Right atrium auricular region (tissue), 2 donors: ENCODE measurements at regions not wholly inside any gene's neighbourhood (a gene's known extent, or its start where the extent isn't known, plus 50 kb on each side); places are given as distances from the start of the nearest gene placed in this dataset.

Source experiments
- DNase-seq: peaks from one replicate; pipeline ENCODE4 v3.0.0-alpha.2; 2019; ENCODE audit warnings: low spot score
- H3K27ac ChIP-seq, 2 donors: fragments of 200-600 bp; sonication (generic); 1 replicate in 1 of 2; 2 replicates in 1 of 2; pipeline ENCODE4 v1.5.1; 2016 to 2019
- H3K27me3 ChIP-seq, 2 donors: fragments of 200-600 bp; sonication (generic); one replicate each; pipeline versions ENCODE4 v1.5.1 to v1.6.0; 2017 to 2019
- H3K36me3 ChIP-seq: fragments of 200-600 bp; sonication (generic); one replicate; pipeline ENCODE4 v1.5.1; 2016
- H3K4me1 ChIP-seq, 2 donors: fragments of 200-600 bp; sonication (generic); one replicate each; pipeline versions ENCODE4 v1.5.1 to v1.6.0; 2017 to 2019
- H3K4me3 ChIP-seq, 2 donors: fragments of 200-600 bp; sonication (generic); 1 replicate in 1 of 2; 2 replicates in 1 of 2; pipeline ENCODE4 v1.5.1; 2017 to 2019; ENCODE audit warnings: mild to moderate bottlenecking in 1 of 2, moderate library complexity in 1 of 2
- H3K9me3 ChIP-seq, 2 donors: fragments of 200-600 bp; sonication (generic); one replicate each; pipeline ENCODE4 v1.5.1; 2019
- TF ChIP-seq, protein P1 (sequence below), 2 donors: fragments of 200-600 bp; sonication (generic); IDR thresholded peaks; one replicate each; pipeline ENCODE4 v1.5.1; 2019; ENCODE audit warnings: antibody characterized with exemption in 2 of 2

DNA sequence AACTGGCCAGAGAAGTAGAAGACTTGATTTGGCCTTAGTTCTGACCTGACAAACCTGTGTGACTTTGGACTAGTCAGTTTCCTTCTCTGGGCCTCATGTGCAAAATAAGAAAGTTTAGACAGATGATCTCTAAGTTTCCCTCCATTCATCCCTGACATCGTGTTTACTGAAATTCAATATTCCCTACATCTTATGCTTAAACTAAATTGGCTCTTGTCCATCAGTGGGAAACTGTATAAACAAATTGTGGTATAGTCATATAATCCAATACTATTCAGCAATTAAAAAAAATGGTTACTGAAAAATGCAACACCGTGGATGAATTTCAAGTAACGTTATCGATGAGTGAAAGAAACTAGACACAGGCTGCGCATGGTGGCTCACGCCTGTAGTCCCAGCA is 64.4 kb upstream of the HRH1 start:
- DNase-seq, result no peak
- Histone ChIP-seq H3K9me3 (no peaks in the 10 kb centered on the region), H3K36me3 (no peaks in the 10 kb centered on the region), H3K4me3 (no peak overlapping the region), H3K4me1 (no peaks in the 10 kb centered on the region), H3K27me3 (no peaks in the 10 kb centered on the region), H3K27ac (no peak overlapping the region)
- TF ChIP-seq, protein P1, sequence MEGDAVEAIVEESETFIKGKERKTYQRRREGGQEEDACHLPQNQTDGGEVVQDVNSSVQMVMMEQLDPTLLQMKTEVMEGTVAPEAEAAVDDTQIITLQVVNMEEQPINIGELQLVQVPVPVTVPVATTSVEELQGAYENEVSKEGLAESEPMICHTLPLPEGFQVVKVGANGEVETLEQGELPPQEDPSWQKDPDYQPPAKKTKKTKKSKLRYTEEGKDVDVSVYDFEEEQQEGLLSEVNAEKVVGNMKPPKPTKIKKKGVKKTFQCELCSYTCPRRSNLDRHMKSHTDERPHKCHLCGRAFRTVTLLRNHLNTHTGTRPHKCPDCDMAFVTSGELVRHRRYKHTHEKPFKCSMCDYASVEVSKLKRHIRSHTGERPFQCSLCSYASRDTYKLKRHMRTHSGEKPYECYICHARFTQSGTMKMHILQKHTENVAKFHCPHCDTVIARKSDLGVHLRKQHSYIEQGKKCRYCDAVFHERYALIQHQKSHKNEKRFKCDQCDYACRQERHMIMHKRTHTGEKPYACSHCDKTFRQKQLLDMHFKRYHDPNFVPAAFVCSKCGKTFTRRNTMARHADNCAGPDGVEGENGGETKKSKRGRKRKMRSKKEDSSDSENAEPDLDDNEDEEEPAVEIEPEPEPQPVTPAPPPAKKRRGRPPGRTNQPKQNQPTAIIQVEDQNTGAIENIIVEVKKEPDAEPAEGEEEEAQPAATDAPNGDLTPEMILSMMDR (IDR thresholded peaks at IDR 0.05), result no peak

DNA sequence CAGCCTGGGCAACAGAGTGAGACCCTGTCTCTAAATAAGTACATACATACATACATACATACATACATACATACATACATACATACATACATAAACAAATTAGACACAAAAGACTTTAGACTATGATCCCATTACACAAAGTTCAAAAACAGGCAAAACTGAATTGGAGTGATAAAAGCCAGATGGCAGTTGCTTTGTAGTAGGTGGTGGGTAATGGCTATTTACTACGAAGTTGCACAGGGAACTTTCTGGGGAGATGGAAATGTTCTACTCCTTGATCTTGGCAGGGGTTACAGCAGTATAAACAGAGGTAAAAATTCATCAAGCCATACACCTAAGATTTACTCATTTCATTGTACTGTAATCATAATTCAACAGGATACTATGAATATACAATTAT is 63.7 kb upstream of the HRH1 start:
- no peaks in the 10 kb centered on the region for H3K27me3 ChIP-seq
- no peaks in the 10 kb centered on the region for H3K9me3 ChIP-seq
- TF ChIP-seq, protein P1 (IDR thresholded peaks at IDR 0.05), result no peak
- H3K27ac ChIP-seq, result no peak overlapping the region
- DNase-seq, result no peak
- no peaks in the 10 kb centered on the region for H3K4me1 ChIP-seq
- H3K36me3 ChIP-seq, result no peaks in the 10 kb centered on the region
- H3K4me3 ChIP-seq, result no peak overlapping the region

DNA sequence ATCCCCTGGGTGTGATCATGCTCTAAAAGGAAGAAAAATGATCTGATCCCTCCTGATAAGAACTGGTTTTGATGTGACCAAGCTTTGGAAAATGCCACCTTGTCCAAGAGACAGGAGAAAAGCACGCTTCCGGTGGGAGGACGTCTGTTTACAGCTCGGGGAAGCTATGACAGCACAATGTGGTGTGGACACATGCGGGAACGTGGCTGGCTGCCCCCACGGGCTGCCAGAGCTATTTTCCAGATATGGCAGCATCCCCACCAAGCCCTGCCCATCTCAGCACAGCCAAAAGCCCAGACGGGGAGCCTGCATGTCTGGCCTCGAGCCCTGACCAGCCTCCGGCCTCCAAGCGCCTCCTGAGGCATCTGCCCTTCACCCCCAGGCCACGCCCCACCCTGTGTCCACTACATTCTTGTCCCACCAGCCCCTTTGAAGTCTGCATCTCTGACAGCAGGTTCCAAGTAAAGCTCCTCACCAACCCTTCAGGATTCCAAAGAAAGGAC is 63.2 kb upstream of the HRH1 start:
- TF ChIP-seq, protein P1 (IDR thresholded peaks at IDR 0.05), result no peak
- Histone ChIP-seq H3K27ac (no peak overlapping the region), H3K4me1 (peaks cover 0 to 4% of the 10 kb centered on the region in 2 donors)

DNA sequence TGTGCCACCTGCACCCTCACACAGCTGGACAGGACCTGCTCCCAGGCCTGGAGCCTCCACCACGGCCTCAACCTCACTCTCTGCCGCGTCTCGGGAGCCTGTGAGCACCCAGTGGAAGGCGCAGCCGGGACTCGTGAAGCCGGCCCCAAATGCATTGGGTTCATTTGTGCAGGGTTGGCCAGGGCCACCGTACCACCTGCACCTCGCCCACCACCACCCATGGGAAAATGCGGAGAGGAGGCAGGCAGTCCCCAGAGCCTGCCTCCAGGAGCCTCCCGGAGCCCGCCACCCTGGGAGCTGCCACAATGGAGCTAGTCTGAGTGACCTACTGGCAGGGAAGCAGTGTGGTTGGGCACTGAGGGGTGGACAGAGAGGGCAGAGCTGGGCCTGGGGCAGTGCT is 62.5 kb upstream of the HRH1 start:
- H3K27me3 ChIP-seq, result no peaks in the 10 kb centered on the region
- H3K9me3 ChIP-seq, result no peaks in the 10 kb centered on the region
- no peaks in the 10 kb centered on the region for H3K36me3 ChIP-seq
- TF ChIP-seq, protein P1 (IDR thresholded peaks at IDR 0.05), result no peak
- H3K4me1 ChIP-seq, result peaks cover 0 to 11% of the 10 kb centered on the region in 2 donors
- H3K4me3 ChIP-seq, result no peak overlapping the region
- no peak overlapping the region for H3K27ac ChIP-seq
- no peak for DNase-seq

More for the DNA sequence above, 63.2 kb upstream of the HRH1 start:
- Histone ChIP-seq H3K9me3 (no peaks in the 10 kb centered on the region), H3K4me3 (no peak overlapping the region), H3K36me3 (no peaks in the 10 kb centered on the region), H3K27me3 (no peaks in the 10 kb centered on the region)
- no peak for DNase-seq

DNA sequence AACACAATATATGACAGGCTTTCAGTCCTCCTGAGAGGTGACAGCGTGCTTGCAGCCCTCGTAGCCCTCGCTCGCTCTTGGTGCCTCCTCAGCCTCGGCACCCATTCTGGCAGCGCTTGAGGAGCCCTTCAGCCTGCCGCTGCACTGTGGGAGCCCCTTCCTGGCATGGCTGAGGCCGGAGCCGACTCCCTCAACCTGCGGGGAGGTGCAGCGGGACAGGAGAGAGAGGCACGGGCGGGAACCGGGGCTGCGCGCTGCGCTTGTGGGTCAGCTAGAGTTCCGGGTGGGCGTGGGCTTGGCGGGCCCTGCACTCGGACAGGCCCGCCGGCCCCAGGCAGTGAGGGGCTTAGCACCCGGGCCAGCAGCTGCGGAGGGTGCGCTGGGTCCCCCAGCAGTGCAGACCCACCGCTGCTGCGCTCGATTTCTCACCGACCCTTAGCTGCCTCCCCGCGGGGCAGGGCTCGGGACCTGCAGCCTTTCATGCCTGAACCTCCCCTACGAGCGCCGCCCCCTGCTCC is 60.4 kb upstream of the HRH1 start:
- H3K4me1 ChIP-seq, result peaks cover 0 to 17% of the 10 kb centered on the region in 2 donors
- H3K4me3 ChIP-seq, result no peak overlapping the region

More for the DNA sequence above, 60.4 kb upstream of the HRH1 start:
- no peak for DNase-seq
- H3K36me3 ChIP-seq, result no peaks in the 10 kb centered on the region
- TF ChIP-seq, protein P1 (IDR thresholded peaks at IDR 0.05), result no peak
- H3K9me3 ChIP-seq, result no peaks in the 10 kb centered on the region
- H3K27me3 ChIP-seq, result no peaks in the 10 kb centered on the region
- H3K27ac ChIP-seq, result no peak overlapping the region
